HG03025 (cell line): ENCODE measurements at regions not wholly inside any gene's neighbourhood (a gene's known extent, or its start where the extent isn't known, plus 50 kb on each side); places are given as distances from the start of the nearest gene placed in this dataset.
"Not testable (repeated sequence)": the region's sequence is repeated elsewhere in the genome, so short reads cannot be mapped to it uniquely, and the experiment has no call there.

Experiments used
- ATAC-seq: cut with Tn5 transposase; IDR thresholded peaks from one replicate; pipeline ENCODE4 v1.9.1; 2021; ENCODE audit warnings: mild to moderate bottlenecking, moderate library complexity; ENCODE audit not compliant: unreplicated experiment, low FRiP score

GRCh38 chr2:91603996-91604395 lies 2912.5 kb downstream of the RPIA start:
- ATAC-seq, result not testable (repeated sequence)

GRCh38 chr2:91604629-91605028 lies 2913.2 kb downstream of the RPIA start:
- ATAC-seq, result not testable (repeated sequence)

GRCh38 chr2:91623739-91624138 lies 2932.3 kb downstream of the RPIA start:
- not testable (repeated sequence) for ATAC-seq

- ATAC-seq, result not testable (repeated sequence)
Measured at GRCh38 chr2:91628471-91628870, 2937.0 kb downstream of the RPIA start.

GRCh38 chr2:91657193-91657592 lies 2965.7 kb downstream of the RPIA start:
- not testable (repeated sequence) for ATAC-seq

GRCh38 chr2:91658336-91658735 lies 2966.9 kb downstream of the RPIA start:
- ATAC-seq, result not testable (repeated sequence)

- not testable (repeated sequence) for ATAC-seq
Measured at GRCh38 chr2:91659189-91659916, 2967.9 kb downstream of the RPIA start.

GRCh38 chr2:91659917-91660275 lies 2968.4 kb downstream of the RPIA start:
- peak; percentile 95 for ATAC-seq

GRCh38 chr2:91667341-91667740 lies 2975.9 kb downstream of the RPIA start:
- ATAC-seq, result not testable (repeated sequence)

- not testable (repeated sequence) for ATAC-seq
Measured at GRCh38 chr2:91685541-91685940, 2994.1 kb downstream of the RPIA start.

GRCh38 chr2:91686046-91686445 lies 2994.6 kb downstream of the RPIA start:
- ATAC-seq, result not testable (repeated sequence)
